ENCODE measurements at regions not wholly inside any gene's neighbourhood (a gene's known extent, or its start where the extent isn't known, plus 50 kb on each side); places are given as distances from the start of the nearest gene placed in this dataset.

GRCh38 chr13:24624363-24624762 is 55.8 kb upstream of the ATP12A start:
- Histone ChIP-seq H3K27me3 (ENCODE audit: control insufficient read depth in 1 of 2, insufficient read depth in 2 of 2, low read length in 1 of 2) (no peaks in the 10 kb centered on the region), H3K4me3 (ENCODE audit: low read length in 2 of 2) (no peak overlapping the region), H3K27ac (ENCODE audit: low read depth in 1 of 2, low read length in 2 of 2) (no peak overlapping the region), H3K9me3 (ENCODE audit: control insufficient read depth, low read length) (no peaks in the 10 kb centered on the region), H3K36me3 (ENCODE audit: control insufficient read depth in 1 of 2, insufficient read depth in 2 of 2, low read length in 1 of 2) (no peaks in the 10 kb centered on the region), H3K4me1 (ENCODE audit: control insufficient read depth in 1 of 2, insufficient read depth in 2 of 2, low read length in 2 of 2) (no peaks in the 10 kb centered on the region)
- no peak for ATAC-seq (ENCODE audit: low FRiP score)
- intact Hi-C loops (cut with DNase I), result no loop called here
- 95 to 98% methylated on average over 12 of the region's 12 CpGs for WGBS, 2 donors
- peak in 1 of 2 donors; percentile 59 for DNase-seq

- ATAC-seq (ENCODE audit: low FRiP score) (no peak), DNase-seq (no peak)
- Histone ChIP-seq H3K27me3 (ENCODE audit: control insufficient read depth in 1 of 2, insufficient read depth in 2 of 2, low read length in 1 of 2) (no peaks in the 10 kb centered on the region), H3K4me1 (ENCODE audit: control insufficient read depth in 1 of 2, insufficient read depth in 2 of 2, low read length in 2 of 2) (no peaks in the 10 kb centered on the region), H3K9me3 (ENCODE audit: control insufficient read depth, low read length) (no peaks in the 10 kb centered on the region), H3K4me3 (ENCODE audit: low read length in 2 of 2) (no peak overlapping the region), H3K27ac (ENCODE audit: low read depth in 1 of 2, low read length in 2 of 2) (no peak overlapping the region), H3K36me3 (ENCODE audit: control insufficient read depth in 1 of 2, insufficient read depth in 2 of 2, low read length in 1 of 2) (no peaks in the 10 kb centered on the region)
- intact Hi-C loops (cut with DNase I), result no loop called here
- WGBS, 2 donors, result 95 to 96% methylated on average over 7 of the region's 7 CpGs
Observed at GRCh38 chr13:24624801-24625231, 55.4 kb upstream of the ATP12A start.

DNA sequence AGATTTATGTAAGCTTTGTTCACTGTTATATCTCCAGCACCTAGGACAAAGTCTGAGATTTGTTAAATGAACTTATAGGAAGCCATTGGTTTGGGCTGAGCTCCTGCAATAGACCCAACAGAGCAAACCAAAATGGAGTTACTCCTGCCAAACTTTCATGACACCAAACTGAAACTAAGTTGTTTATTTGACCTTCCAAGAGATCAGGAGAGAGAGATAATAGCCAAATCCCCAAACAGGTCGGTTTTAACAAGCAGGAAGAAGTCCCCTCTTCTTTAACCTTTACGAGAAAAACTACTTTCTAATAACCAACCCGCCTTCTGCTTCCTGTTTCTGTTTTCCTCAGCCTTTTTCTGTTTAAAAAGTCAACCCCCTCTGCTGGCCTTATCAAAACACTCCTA is 54.9 kb upstream of the ATP12A start:
- ATAC-seq (ENCODE audit: low FRiP score) (no peak), DNase-seq (no peak)
- Histone ChIP-seq H3K36me3 (ENCODE audit: control insufficient read depth in 1 of 2, insufficient read depth in 2 of 2, low read length in 1 of 2) (no peaks in the 10 kb centered on the region), H3K27me3 (ENCODE audit: control insufficient read depth in 1 of 2, insufficient read depth in 2 of 2, low read length in 1 of 2) (no peaks in the 10 kb centered on the region), H3K27ac (ENCODE audit: low read depth in 1 of 2, low read length in 2 of 2) (no peak overlapping the region), H3K9me3 (ENCODE audit: control insufficient read depth, low read length) (no peaks in the 10 kb centered on the region), H3K4me3 (ENCODE audit: low read length in 2 of 2) (no peak overlapping the region), H3K4me1 (ENCODE audit: control insufficient read depth in 1 of 2, insufficient read depth in 2 of 2, low read length in 2 of 2) (no peaks in the 10 kb centered on the region)
- intact Hi-C loops (cut with DNase I), result no loop called here
- WGBS, 2 donors, result 84 to 85% methylated on average over 3 of the region's 3 CpGs

DNA sequence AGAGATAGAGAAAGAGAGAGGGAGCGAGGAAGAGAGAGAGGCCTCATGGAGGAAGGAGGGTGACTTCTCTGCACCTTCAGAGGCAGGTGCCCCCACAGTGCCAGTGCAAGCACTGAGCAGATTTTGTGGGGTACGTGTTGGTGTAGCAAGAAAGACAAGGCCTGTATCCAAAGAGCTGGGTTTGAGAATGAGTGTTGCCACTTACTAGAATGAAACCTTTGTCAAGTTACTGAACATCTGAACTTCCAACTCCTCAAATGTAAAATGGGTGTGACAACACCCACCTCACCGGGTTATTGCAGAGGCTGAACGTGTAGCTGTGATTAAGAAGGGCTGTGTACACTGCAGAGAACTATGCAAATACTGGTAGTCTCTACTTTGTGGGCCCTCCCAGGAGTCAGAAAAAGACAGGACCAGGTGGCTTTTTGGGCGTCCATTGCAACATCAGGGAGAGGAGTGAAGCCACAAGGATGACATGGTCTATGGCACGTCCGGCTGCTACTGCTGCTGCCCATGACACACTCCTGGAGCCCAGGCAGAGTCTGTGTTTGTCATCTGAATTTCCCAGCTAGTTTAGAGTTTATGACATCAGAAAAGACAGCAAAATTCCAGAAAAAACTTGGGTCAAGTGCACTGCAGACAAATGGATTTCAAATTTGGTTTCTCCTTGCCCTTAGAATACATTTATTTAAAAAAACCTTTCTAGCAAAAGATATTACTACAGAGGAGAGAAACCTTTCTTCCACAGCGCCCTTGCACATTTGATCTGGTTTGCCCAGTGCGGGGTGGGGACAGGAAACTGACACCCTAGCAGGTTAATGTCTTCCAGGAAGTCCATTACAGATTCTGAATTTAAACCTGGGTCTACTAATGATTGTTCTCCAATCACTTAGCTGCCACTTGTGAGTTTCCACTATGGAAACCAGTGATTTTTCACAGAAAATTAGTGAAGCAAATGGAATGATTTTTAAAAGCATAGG is 54.0 kb upstream of the ATP12A start:
- intact Hi-C loops (cut with DNase I), result no loop called here
- WGBS, 2 donors, result 94 to 97% methylated on average over 9 of the region's 9 CpGs

GRCh38 chr13:24627090-24627714 is 53.0 kb upstream of the ATP12A start:
- intact Hi-C loops (cut with DNase I), result no loop called here
- H3K4me1 ChIP-seq (ENCODE audit: control insufficient read depth in 1 of 2, insufficient read depth in 2 of 2, low read length in 2 of 2), result no peaks in the 10 kb centered on the region
- no peak for DNase-seq
- WGBS, 2 donors, result 50 to 54% methylated on average over 25 of the region's 25 CpGs
- H3K9me3 ChIP-seq (ENCODE audit: control insufficient read depth, low read length), result no peaks in the 10 kb centered on the region
- no peak overlapping the region for H3K27ac ChIP-seq (ENCODE audit: low read depth in 1 of 2, low read length in 2 of 2)
- H3K36me3 ChIP-seq (ENCODE audit: control insufficient read depth in 1 of 2, insufficient read depth in 2 of 2, low read length in 1 of 2), result no peaks in the 10 kb centered on the region
- no peak for ATAC-seq (ENCODE audit: low FRiP score)
- no peaks in the 10 kb centered on the region for H3K27me3 ChIP-seq (ENCODE audit: control insufficient read depth in 1 of 2, insufficient read depth in 2 of 2, low read length in 1 of 2)
- no peak overlapping the region for H3K4me3 ChIP-seq (ENCODE audit: low read length in 2 of 2)

More for the DNA sequence above, 54.0 kb upstream of the ATP12A start:
- Histone ChIP-seq H3K9me3 (ENCODE audit: control insufficient read depth, low read length) (no peaks in the 10 kb centered on the region), H3K27me3 (ENCODE audit: control insufficient read depth in 1 of 2, insufficient read depth in 2 of 2, low read length in 1 of 2) (no peaks in the 10 kb centered on the region), H3K27ac (ENCODE audit: low read depth in 1 of 2, low read length in 2 of 2) (no peak overlapping the region), H3K36me3 (ENCODE audit: control insufficient read depth in 1 of 2, insufficient read depth in 2 of 2, low read length in 1 of 2) (no peaks in the 10 kb centered on the region), H3K4me1 (ENCODE audit: control insufficient read depth in 1 of 2, insufficient read depth in 2 of 2, low read length in 2 of 2) (no peaks in the 10 kb centered on the region), H3K4me3 (ENCODE audit: low read length in 2 of 2) (no peak overlapping the region)
- no peak for ATAC-seq (ENCODE audit: low FRiP score)
- DNase-seq, result no peak

DNA sequence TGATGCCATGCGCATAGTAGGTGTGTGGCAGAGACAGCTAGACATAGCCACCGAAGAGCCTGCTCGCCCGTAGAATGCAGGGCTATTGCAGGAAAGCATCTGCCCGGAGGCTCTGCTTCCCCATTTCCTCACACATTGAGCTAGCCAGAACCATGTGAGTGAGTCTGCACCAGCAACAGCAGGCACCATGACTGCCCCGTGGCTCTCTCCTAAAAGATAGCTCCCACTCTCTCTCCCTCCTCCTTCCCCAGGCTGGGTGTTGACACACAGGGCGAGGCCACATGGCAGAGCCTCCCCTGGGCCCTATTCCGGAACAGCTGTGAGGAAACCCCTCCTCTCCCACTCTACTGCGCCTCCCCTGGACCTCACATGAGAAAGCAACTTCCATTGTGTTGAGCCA is 52.3 kb upstream of the ATP12A start:
- intact Hi-C loops (cut with DNase I), result no loop called here
- Histone ChIP-seq H3K9me3 (ENCODE audit: control insufficient read depth, low read length) (no peaks in the 10 kb centered on the region), H3K4me3 (ENCODE audit: low read length in 2 of 2) (no peak overlapping the region), H3K27me3 (ENCODE audit: control insufficient read depth in 1 of 2, insufficient read depth in 2 of 2, low read length in 1 of 2) (no peaks in the 10 kb centered on the region), H3K36me3 (ENCODE audit: control insufficient read depth in 1 of 2, insufficient read depth in 2 of 2, low read length in 1 of 2) (no peaks in the 10 kb centered on the region), H3K4me1 (ENCODE audit: control insufficient read depth in 1 of 2, insufficient read depth in 2 of 2, low read length in 2 of 2) (no peaks in the 10 kb centered on the region), H3K27ac (ENCODE audit: low read depth in 1 of 2, low read length in 2 of 2) (no peak overlapping the region)
- no peak for ATAC-seq (ENCODE audit: low FRiP score)
- WGBS, 2 donors, result 86% methylated on average over 9 of the region's 9 CpGs
- no peak for DNase-seq

- Histone ChIP-seq H3K27ac (ENCODE audit: low read depth in 1 of 2, low read length in 2 of 2) (no peak overlapping the region), H3K4me3 (ENCODE audit: low read length in 2 of 2) (no peak overlapping the region), H3K27me3 (ENCODE audit: control insufficient read depth in 1 of 2, insufficient read depth in 2 of 2, low read length in 1 of 2) (no peaks in the 10 kb centered on the region), H3K9me3 (ENCODE audit: control insufficient read depth, low read length) (no peaks in the 10 kb centered on the region), H3K36me3 (ENCODE audit: control insufficient read depth in 1 of 2, insufficient read depth in 2 of 2, low read length in 1 of 2) (no peaks in the 10 kb centered on the region), H3K4me1 (ENCODE audit: control insufficient read depth in 1 of 2, insufficient read depth in 2 of 2, low read length in 2 of 2) (no peaks in the 10 kb centered on the region)
- ATAC-seq (ENCODE audit: low FRiP score) (no peak), DNase-seq (no peak)
- 93 to 94% methylated on average over 2 of the region's 2 CpGs for WGBS, 2 donors
- intact Hi-C loops (cut with DNase I), result no loop called here
Observed at GRCh38 chr13:24629320-24629719, 50.9 kb upstream of the ATP12A start.

GRCh38 chr13:24630121-24630520 is 50.1 kb upstream of the ATP12A start:
- WGBS, 2 donors, result 74 to 83% methylated on average over 6 of the region's 6 CpGs
- Histone ChIP-seq H3K36me3 (ENCODE audit: control insufficient read depth in 1 of 2, insufficient read depth in 2 of 2, low read length in 1 of 2) (no peaks in the 10 kb centered on the region), H3K27me3 (ENCODE audit: control insufficient read depth in 1 of 2, insufficient read depth in 2 of 2, low read length in 1 of 2) (no peaks in the 10 kb centered on the region), H3K27ac (ENCODE audit: low read depth in 1 of 2, low read length in 2 of 2) (no peak overlapping the region), H3K9me3 (ENCODE audit: control insufficient read depth, low read length) (no peaks in the 10 kb centered on the region), H3K4me3 (ENCODE audit: low read length in 2 of 2) (no peak overlapping the region), H3K4me1 (ENCODE audit: control insufficient read depth in 1 of 2, insufficient read depth in 2 of 2, low read length in 2 of 2) (no peaks in the 10 kb centered on the region)
- ATAC-seq (ENCODE audit: low FRiP score) (no peak), DNase-seq (no peak)
- intact Hi-C loops (cut with DNase I), result no loop called here

Data from aorta (tissue), 5 donors.